GM12891 (cell line): ENCODE measurements at regions not wholly inside any gene's neighbourhood (a gene's known extent, or its start where the extent isn't known, plus 50 kb on each side); places are given as distances from the start of the nearest gene placed in this dataset.

Experiments used
- PAX5 ChIP-seq: IDR thresholded peaks from 2 replicates; pipeline ENCODE4 v1.6.1; 2011; ENCODE audit warnings: low read length, moderate library complexity, mild to moderate bottlenecking; ENCODE audit not compliant: insufficient read depth, severe bottlenecking
- POLR2A ChIP-seq: IDR thresholded peaks from 2 replicates; pipeline ENCODE4 v1.6.1; 2011; ENCODE audit warnings: low read depth, low read length, control low read depth
- POLR2AphosphoS5 ChIP-seq: IDR thresholded peaks from 2 replicates; pipeline ENCODE4 v1.6.1; 2011; ENCODE audit warnings: low read depth, low read length, control low read depth
- SPI1 ChIP-seq: IDR thresholded peaks from 2 replicates; pipeline ENCODE4 v1.6.1; 2011; ENCODE audit warnings: low read depth, low read length, control low read depth
- TAF1 ChIP-seq: IDR thresholded peaks from 2 replicates; pipeline ENCODE4 v1.6.1; 2011; ENCODE audit warnings: low read depth, low read length, control low read depth

DNA sequence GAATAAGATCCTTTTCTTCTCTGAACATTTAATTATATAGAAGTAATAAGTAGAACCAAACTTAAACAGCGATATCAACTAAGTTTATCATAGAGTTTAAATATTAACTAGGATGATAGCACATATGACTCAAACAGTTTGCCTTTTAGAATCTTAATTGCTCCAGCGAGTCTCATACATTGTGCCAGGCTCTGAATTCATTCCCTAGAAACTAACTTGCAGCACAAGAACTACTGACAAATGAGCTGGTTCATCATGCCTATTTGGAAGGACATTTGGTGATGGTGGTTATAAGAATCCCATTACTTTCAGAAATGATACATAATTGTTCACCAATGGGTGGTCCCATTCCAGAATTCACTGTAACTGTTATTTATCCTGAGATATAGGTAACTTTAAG is 1026.6 kb upstream of the DDX18 start:
- TF ChIP-seq POLR2A = no peak
- no peak for TF ChIP-seq POLR2AphosphoS5
- TF ChIP-seq SPI1 = no peak
- TF ChIP-seq TAF1 = no peak
- no peak for TF ChIP-seq PAX5
